ENCODE measurements at regions not wholly inside any gene's neighbourhood (a gene's known extent, or its start where the extent isn't known, plus 50 kb on each side); places are given as distances from the start of the nearest gene placed in this dataset.
A peak's percentile ranks its signal among the peaks of the same experiment; 100 is the strongest.

GRCh38 chr12:124389138-124389724 is 94.3 kb downstream of the RFLNA start:
- peak overlapping the region; percentile 65; the same call in 1 of the 2 replicates for H3K9ac ChIP-seq (ENCODE audit: low read depth, low read length)
- H3K27ac ChIP-seq (ENCODE audit: low read depth, low read length): peak overlapping the region; percentile 16; the same call in 1 of the 2 replicates
- H3K9me3 ChIP-seq (ENCODE audit: insufficient read depth, low read depth, low read length): no peaks in the 10 kb centered on the region
- H3K4me3 ChIP-seq (ENCODE audit: low read length): peak overlapping the region; percentile 61
- peaks cover 27% of the 10 kb centered on the region for H3K36me3 ChIP-seq (ENCODE audit: insufficient read depth, low read length)
- WGBS: 6% methylated on average over 37 of the region's 39 CpGs
- no peaks in the 10 kb centered on the region for H3K27me3 ChIP-seq (ENCODE audit: insufficient read depth, low read length)
- H3K4me1 ChIP-seq (ENCODE audit: insufficient read depth, low read length): peaks cover 7% of the 10 kb centered on the region; the same call in 1 of the 2 replicates

- peak overlapping the region; percentile 16; the same call in 1 of the 2 replicates for H3K27ac ChIP-seq (ENCODE audit: low read depth, low read length)
- H3K9me3 ChIP-seq (ENCODE audit: insufficient read depth, low read depth, low read length): no peaks in the 10 kb centered on the region
- no peaks in the 10 kb centered on the region for H3K27me3 ChIP-seq (ENCODE audit: insufficient read depth, low read length)
- H3K4me1 ChIP-seq (ENCODE audit: insufficient read depth, low read length): peaks cover 7% of the 10 kb centered on the region; the same call in 1 of the 2 replicates
- peaks cover 23% of the 10 kb centered on the region for H3K36me3 ChIP-seq (ENCODE audit: insufficient read depth, low read length)
- peak overlapping the region; percentile 65 for H3K9ac ChIP-seq (ENCODE audit: low read depth, low read length)
- peak overlapping the region; percentile 61 for H3K4me3 ChIP-seq (ENCODE audit: low read length)
- WGBS: 9% methylated on average over 34 of the region's 39 CpGs
Observed at GRCh38 chr12:124388679-124389137, 93.8 kb downstream of the RFLNA start.

GRCh38 chr12:124388038-124388671 is 93.3 kb downstream of the RFLNA start:
- 83% methylated on average over 15 of the region's 15 CpGs for WGBS
- H3K27ac ChIP-seq (ENCODE audit: low read depth, low read length): no peak overlapping the region
- H3K4me1 ChIP-seq (ENCODE audit: insufficient read depth, low read length): peaks cover 7% of the 10 kb centered on the region; the same call in 1 of the 2 replicates
- no peaks in the 10 kb centered on the region for H3K27me3 ChIP-seq (ENCODE audit: insufficient read depth, low read length)
- peaks cover 25% of the 10 kb centered on the region for H3K36me3 ChIP-seq (ENCODE audit: insufficient read depth, low read length)
- no peak overlapping the region; the same call in 1 of the 2 replicates for H3K9ac ChIP-seq (ENCODE audit: low read depth, low read length)
- H3K9me3 ChIP-seq (ENCODE audit: insufficient read depth, low read depth, low read length): no peaks in the 10 kb centered on the region
- H3K4me3 ChIP-seq (ENCODE audit: low read length): peak overlapping the region; percentile 28; the same call in 1 of the 2 replicates

GRCh38 chr12:124387528-124387911 is 92.6 kb downstream of the RFLNA start:
- no peak overlapping the region for H3K9ac ChIP-seq (ENCODE audit: low read depth, low read length)
- H3K27me3 ChIP-seq (ENCODE audit: insufficient read depth, low read length): no peaks in the 10 kb centered on the region
- H3K4me1 ChIP-seq (ENCODE audit: insufficient read depth, low read length): peaks cover 1% of the 10 kb centered on the region; the same call in 1 of the 2 replicates
- H3K9me3 ChIP-seq (ENCODE audit: insufficient read depth, low read depth, low read length): no peaks in the 10 kb centered on the region
- H3K36me3 ChIP-seq (ENCODE audit: insufficient read depth, low read length): peaks cover 32% of the 10 kb centered on the region
- H3K4me3 ChIP-seq (ENCODE audit: low read length): no peak overlapping the region
- H3K27ac ChIP-seq (ENCODE audit: low read depth, low read length): no peak overlapping the region
- WGBS: 94% methylated on average over 24 of the region's 24 CpGs

GRCh38 chr12:124386661-124387527 is 92.0 kb downstream of the RFLNA start:
- H3K27me3 ChIP-seq (ENCODE audit: insufficient read depth, low read length): no peaks in the 10 kb centered on the region
- no peak overlapping the region for H3K9ac ChIP-seq (ENCODE audit: low read depth, low read length)
- H3K4me1 ChIP-seq (ENCODE audit: insufficient read depth, low read length): no peaks in the 10 kb centered on the region
- no peak overlapping the region for H3K4me3 ChIP-seq (ENCODE audit: low read length)
- peaks cover 37% of the 10 kb centered on the region for H3K36me3 ChIP-seq (ENCODE audit: insufficient read depth, low read length)
- 91% methylated on average over 23 of the region's 23 CpGs for WGBS
- no peak overlapping the region for H3K27ac ChIP-seq (ENCODE audit: low read depth, low read length)
- H3K9me3 ChIP-seq (ENCODE audit: insufficient read depth, low read depth, low read length): no peaks in the 10 kb centered on the region

- Histone ChIP-seq H3K9me3 (ENCODE audit: insufficient read depth, low read depth, low read length) (no peaks in the 10 kb centered on the region), H3K27me3 (ENCODE audit: insufficient read depth, low read length) (no peaks in the 10 kb centered on the region), H3K4me1 (ENCODE audit: insufficient read depth, low read length) (no peaks in the 10 kb centered on the region), H3K4me3 (ENCODE audit: low read length) (no peak overlapping the region), H3K9ac (ENCODE audit: low read depth, low read length) (no peak overlapping the region), H3K36me3 (ENCODE audit: insufficient read depth, low read length) (peaks cover 38% of the 10 kb centered on the region), H3K27ac (ENCODE audit: low read depth, low read length) (no peak overlapping the region)
- WGBS: 80% methylated on average over 17 of the region's 17 CpGs
Observed at GRCh38 chr12:124386059-124386458, 91.2 kb downstream of the RFLNA start.

GRCh38 chr12:124385219-124385969 is 90.5 kb downstream of the RFLNA start:
- no peaks in the 10 kb centered on the region for H3K9me3 ChIP-seq (ENCODE audit: insufficient read depth, low read depth, low read length)
- H3K27ac ChIP-seq (ENCODE audit: low read depth, low read length): peak overlapping the region; percentile 35; the same call in 1 of the 2 replicates
- peak overlapping the region; percentile 14; the same call in 1 of the 2 replicates for H3K9ac ChIP-seq (ENCODE audit: low read depth, low read length)
- peaks cover 38% of the 10 kb centered on the region for H3K36me3 ChIP-seq (ENCODE audit: insufficient read depth, low read length)
- no peaks in the 10 kb centered on the region for H3K4me1 ChIP-seq (ENCODE audit: insufficient read depth, low read length)
- no peak overlapping the region for H3K4me3 ChIP-seq (ENCODE audit: low read length)
- no peaks in the 10 kb centered on the region for H3K27me3 ChIP-seq (ENCODE audit: insufficient read depth, low read length)
- WGBS: 84% methylated on average over 32 of the region's 32 CpGs

GRCh38 chr12:124384299-124384894 is 89.5 kb downstream of the RFLNA start:
- peaks cover 43% of the 10 kb centered on the region for H3K36me3 ChIP-seq (ENCODE audit: insufficient read depth, low read length)
- no peak overlapping the region for H3K27ac ChIP-seq (ENCODE audit: low read depth, low read length)
- 95% methylated on average over 20 of the region's 20 CpGs for WGBS
- H3K4me3 ChIP-seq (ENCODE audit: low read length): no peak overlapping the region
- H3K9me3 ChIP-seq (ENCODE audit: insufficient read depth, low read depth, low read length): no peaks in the 10 kb centered on the region
- H3K4me1 ChIP-seq (ENCODE audit: insufficient read depth, low read length): no peaks in the 10 kb centered on the region
- H3K9ac ChIP-seq (ENCODE audit: low read depth, low read length): no peak overlapping the region
- H3K27me3 ChIP-seq (ENCODE audit: insufficient read depth, low read length): no peaks in the 10 kb centered on the region

GRCh38 chr12:124383028-124383427 is 88.1 kb downstream of the RFLNA start:
- Histone ChIP-seq H3K9me3 (ENCODE audit: insufficient read depth, low read depth, low read length) (no peaks in the 10 kb centered on the region), H3K4me1 (ENCODE audit: insufficient read depth, low read length) (no peaks in the 10 kb centered on the region), H3K27me3 (ENCODE audit: insufficient read depth, low read length) (no peaks in the 10 kb centered on the region), H3K27ac (ENCODE audit: low read depth, low read length) (no peak overlapping the region), H3K4me3 (ENCODE audit: low read length) (no peak overlapping the region), H3K36me3 (ENCODE audit: insufficient read depth, low read length) (peaks cover 57% of the 10 kb centered on the region), H3K9ac (ENCODE audit: low read depth, low read length) (no peak overlapping the region)
- WGBS: 95% methylated on average over 10 of the region's 10 CpGs

All from HUES64 (cell line).